Renal cortex interstitium (tissue), 11 donors: ENCODE measurements at regions not wholly inside any gene's neighbourhood (a gene's known extent, or its start where the extent isn't known, plus 50 kb on each side); places are given as distances from the start of the nearest gene placed in this dataset.
"Not testable (repeated sequence)": the region's sequence is repeated elsewhere in the genome, so short reads cannot be mapped to it uniquely, and the experiment has no call there.

Source experiments
- DNase-seq, 11 donors: peaks; one replicate each; pipeline ENCODE4 v3.0.0-alpha.2; 2013; ENCODE audit warnings: low read depth in 9 of 11, low spot score in 4 of 11; ENCODE audit errors: extremely low read depth in 1 of 11

GRCh38 chr13:47723898-47724297 lies 277.2 kb downstream of the SUCLA2 start:
- DNase-seq: no peak

DNA sequence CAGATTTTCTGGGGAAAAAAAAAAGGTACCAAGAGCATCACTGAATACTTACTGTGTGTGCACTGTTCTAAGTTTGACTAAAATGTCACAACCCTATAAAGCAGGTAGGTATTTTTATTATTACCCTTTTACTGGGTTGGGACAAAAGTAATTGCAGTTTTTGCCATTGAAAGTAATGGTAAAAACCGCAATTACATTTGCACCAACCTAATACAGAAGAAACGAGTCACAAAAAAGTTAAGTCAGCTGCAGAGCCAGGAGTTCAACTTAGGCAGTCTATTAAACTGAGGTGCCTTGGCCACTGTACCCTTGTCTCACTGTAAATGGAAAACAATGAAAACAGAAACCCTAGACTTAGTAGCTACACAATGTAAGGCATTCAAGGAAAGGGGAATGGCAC lies 281.9 kb downstream of the SUCLA2 start:
- no peak for DNase-seq

- no peak for DNase-seq
Observed at GRCh38 chr13:47718556-47718955, 282.5 kb downstream of the SUCLA2 start.

DNA sequence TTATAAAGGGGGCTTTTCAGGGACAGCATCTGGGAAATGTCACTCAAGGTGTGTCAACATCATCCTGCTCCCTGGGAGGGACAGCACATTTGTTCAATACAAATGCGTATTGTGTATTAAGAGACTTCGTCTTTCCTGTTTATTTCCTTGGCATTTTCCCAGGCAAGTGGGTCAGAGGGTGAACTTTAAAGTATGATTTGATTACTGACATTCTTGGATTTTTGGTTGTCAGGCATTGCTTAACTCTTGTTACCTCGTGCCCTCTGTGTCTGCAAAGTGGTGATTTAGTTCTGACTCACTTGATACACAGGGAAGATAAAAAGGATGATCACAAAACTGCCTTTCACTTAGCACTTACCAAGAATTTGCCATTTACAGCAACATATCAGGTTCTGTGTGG lies 292.7 kb downstream of the SUCLA2 start:
- DNase-seq: no peak

GRCh38 chr13:47707414-47707813 lies 293.7 kb downstream of the SUCLA2 start:
- DNase-seq: no peak

DNA sequence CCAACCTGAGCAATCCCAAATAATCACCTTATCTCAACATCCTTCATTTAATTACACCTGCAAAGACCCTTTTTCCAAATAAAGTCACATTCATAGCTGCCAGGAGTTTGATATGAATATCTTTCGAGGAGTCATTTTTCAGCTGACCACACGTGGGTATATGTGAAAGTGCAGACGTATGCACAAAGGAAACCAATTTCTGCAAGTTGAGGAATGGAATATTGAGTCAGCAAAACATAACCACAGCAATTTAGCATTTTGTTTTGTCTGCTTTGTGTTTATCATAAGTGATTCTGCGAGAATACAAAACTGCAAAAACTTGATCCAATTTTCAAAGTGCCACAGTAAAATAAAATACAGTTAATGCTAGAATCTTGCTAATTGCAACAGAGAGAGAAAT lies 295.9 kb downstream of the SUCLA2 start:
- no peak for DNase-seq

GRCh38 chr13:47696674-47697073 lies 304.4 kb downstream of the SUCLA2 start:
- no peak for DNase-seq

DNA sequence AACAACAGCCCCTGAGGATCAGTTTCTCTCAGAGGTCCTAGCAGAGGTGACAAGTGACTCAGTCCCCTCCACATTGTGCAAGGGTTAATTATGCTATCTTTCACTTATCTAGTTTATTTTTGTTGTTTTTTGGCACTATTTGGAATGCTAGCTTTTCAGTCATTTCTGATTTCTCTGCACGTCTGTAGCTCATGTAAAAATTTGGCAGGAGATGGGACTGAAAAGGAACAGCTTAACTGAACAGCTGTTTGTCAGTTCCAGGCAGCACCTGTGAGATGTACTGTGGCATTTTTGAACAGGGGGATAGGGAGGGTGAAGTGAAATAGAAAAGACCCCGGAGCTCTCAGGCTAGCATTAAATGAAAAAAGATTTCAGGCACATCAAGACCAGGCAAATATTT lies 313.5 kb downstream of the SUCLA2 start:
- no peak for DNase-seq

DNA sequence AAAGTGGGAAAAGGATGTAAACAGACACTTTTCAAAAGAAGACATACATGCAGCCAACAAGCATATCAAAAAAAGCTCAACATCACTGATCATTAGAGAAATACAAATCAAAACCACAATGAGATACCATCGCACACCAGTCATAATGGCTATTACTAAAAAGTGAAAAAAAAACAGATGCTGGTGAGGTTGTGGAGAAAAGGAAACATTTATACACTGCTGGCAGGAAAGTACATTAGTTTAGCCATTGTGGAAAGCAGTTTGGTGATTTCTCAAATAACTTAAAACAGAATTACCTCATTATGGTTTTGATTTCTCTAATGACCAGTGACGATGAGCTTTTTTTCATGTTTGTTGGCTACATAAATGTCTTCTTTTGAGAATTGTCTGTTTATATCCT lies 315.9 kb downstream of the SUCLA2 start:
- DNase-seq: not testable (repeated sequence)

- no peak for DNase-seq
Observed at GRCh38 chr13:47680748-47681147, 320.3 kb downstream of the SUCLA2 start.

- no peak for DNase-seq
Observed at GRCh38 chr13:47679401-47679800, 321.7 kb downstream of the SUCLA2 start.

GRCh38 chr13:47678201-47678968 lies 322.7 kb downstream of the SUCLA2 start:
- no peak for DNase-seq

DNA sequence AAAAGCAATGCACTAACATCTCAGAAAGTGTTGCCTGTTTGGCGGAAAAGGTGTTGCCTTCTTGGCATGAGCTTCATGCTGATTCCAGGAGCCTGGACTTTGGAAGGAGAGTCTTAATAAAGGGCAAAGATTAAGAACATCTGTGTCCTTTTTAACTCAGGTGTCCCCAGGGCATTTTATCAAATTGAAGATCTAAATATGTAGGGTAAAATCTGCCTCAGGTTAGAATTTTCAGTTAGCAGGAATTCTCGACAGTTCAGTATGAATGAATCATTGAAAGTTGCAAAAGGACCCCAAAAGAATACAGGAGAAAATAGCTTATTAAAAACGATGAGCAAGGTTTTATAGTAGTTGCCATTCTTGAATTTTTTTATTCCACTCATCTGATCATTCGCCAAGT lies 325.2 kb downstream of the SUCLA2 start:
- no peak for DNase-seq

DNA sequence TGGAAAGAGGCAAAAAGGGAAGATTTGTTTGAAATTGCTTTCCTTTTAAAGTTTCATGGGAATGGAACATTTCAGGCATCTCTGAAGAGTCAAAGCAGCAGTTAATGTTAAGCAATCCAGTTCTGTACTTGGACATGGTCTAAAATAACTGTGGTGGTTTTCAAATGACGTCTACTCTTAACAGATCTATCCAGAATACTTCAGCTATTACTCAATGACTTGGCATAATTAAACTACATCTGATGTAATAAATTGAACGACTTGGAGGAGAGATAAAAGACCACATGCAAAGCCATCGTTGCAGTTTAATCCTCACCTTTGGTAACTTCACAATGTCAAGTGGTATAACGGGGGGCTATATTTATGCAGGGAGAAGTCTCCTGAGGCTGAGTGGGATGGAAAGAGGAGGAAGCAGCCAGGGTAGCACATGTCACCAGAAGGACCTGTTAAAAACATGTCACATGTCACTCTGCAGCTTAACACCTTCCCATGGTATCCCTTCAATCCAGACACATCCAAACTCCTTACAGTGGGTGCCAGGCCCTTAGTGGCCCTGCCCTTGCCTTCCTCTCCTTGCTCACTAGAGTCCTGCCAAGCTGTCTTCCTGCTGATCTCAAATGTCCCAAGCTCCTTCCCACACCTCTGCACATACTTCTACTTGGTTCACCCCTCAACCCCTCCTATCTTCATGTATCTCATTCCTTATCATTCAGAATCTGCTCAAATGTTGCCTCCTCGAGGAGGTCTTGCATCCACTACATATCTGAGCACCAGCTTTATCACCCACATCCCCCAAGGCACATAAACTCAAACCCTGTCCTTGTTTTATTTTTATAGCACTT lies 327.8 kb downstream of the SUCLA2 start:
- no peak for DNase-seq

GRCh38 chr13:47672245-47673008 lies 328.6 kb downstream of the SUCLA2 start:
- no peak for DNase-seq

DNA sequence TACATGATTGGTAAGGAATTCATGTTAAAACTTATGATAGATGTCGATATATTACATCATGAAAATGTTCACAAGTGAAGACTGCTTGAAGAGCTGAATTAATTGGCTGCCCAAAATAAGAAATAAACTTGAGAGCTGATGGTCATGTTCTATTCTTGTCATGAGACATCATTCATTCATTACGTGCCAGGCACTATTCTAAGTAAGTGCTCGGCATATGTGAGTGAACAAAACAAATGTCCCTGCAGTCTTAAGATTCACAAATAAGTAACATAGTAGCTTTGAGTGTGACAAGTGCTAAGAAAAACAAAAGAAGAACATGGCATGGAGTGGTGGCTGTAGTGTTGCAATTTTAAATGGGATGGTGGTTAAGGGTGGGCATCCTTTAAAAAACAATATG lies 329.3 kb downstream of the SUCLA2 start:
- no peak for DNase-seq

- DNase-seq: no peak
Observed at GRCh38 chr13:47665043-47665442, 336.0 kb downstream of the SUCLA2 start.

DNA sequence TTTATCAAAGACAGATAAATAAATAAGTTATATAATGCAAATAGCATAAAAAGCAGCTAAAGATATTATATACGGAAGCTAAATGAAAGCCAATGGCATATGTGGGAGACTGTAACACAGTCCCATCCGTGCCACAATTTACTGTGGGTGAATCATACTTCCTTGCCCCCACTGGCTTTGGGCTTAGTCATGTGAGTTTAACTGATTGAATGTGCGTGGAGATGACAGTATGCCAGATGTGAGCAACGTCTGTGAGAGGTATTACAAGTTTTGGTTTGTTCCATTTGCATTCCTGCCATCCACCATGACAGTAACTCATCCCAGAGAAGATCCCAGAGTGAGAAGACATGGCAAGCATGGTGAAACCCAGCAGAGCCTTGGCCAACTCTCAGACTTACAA lies 340.0 kb downstream of the SUCLA2 start:
- DNase-seq: no peak

DNA sequence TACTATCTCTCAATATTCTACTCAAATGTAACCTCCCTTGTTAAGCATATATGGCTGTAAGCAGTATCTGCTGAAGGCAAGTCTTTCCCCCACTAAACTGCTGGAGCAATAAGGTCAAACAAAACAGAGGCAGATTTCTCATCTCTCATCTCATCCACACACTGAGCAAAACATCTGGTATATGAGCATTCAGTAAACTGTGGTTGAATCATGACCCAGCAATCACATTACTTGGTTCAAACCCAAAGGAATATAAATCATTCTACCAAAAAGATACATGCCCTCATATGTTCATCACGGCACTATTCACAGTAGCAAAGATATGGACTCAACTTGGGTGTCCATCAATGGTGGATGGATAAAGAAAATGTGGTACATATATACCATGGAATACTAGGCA lies 344.4 kb downstream of the SUCLA2 start:
- DNase-seq: no peak

DNA sequence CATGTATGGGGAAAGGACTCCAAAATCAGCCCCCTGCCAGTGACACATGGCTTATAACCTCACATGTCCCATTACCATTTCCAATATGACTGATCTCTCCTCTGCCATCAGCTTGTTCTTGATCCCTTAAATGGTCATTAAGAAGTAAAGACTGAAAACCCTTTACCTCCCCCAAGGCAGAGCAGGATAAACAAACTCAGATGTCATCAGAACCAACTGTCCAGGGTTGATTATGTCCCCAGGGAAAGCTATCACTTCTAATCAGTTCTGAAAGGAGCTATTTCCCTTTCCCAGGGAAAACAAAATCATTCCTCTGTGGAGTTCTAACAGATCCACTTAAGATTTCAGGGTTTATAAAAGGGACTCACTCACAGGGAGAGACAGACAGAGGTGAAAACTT lies 350.9 kb downstream of the SUCLA2 start:
- no peak for DNase-seq
